ENCODE measurements at regions not wholly inside any gene's neighbourhood (a gene's known extent, or its start where the extent isn't known, plus 50 kb on each side); places are given as distances from the start of the nearest gene placed in this dataset.

DNA sequence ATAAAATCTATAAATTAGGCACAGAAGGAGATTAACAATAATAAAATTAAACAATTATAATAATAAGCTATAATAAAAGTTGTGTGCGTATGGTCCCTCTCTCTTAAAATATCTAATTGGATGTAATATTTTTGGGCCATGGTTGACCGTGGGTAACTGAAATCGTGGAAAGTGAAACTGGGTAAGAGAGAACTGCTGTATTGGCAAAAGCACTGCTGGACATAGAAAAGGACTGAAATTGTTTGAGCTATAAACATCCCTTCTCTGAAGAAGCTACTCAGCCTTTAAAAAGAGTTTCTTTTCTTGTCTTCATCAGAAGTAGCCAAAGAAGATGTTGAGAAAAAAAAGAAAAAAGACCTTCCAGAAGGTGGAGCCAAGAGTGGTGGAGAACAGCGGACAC is 379.4 kb downstream of the ZNF521 start:
- Histone ChIP-seq H3K27ac (ENCODE audit: insufficient read length, low read depth, low read length) (no peak overlapping the region), H3K18ac (ENCODE audit: insufficient read length, low read depth, low read length) (no peak overlapping the region), H3K23ac (ENCODE audit: insufficient read length, low read depth, low read length) (no peak overlapping the region), H4K5ac (ENCODE audit: insufficient read length, low read depth, low read length) (no peak overlapping the region), H4K8ac (replicated peaks; ENCODE audit: insufficient read length, low read depth, low read length) (no peak overlapping the region), H3K79me1 (ENCODE audit: insufficient read depth, low read depth, low read length, poor library complexity, severe bottlenecking) (no peaks in the 10 kb centered on the region), H2BK20ac (ENCODE audit: low read depth, low read length, poor library complexity, severe bottlenecking) (no peak overlapping the region), H3K9me3 (ENCODE audit: control insufficient read depth, low read depth, low read length) (no peaks in the 10 kb centered on the region), H2BK12ac (ENCODE audit: insufficient read length, low read depth, low read length) (no peak overlapping the region), H3K56ac (ENCODE audit: insufficient read length, low read depth, low read length) (no peak overlapping the region), H4K20me1 (ENCODE audit: control insufficient read depth, insufficient read depth, insufficient read length) (no peaks in the 10 kb centered on the region), H2AK5ac (ENCODE audit: insufficient read length, low read length) (no peak overlapping the region), H3K79me2 (ENCODE audit: insufficient read depth, low read length) (no peaks in the 10 kb centered on the region), H4K91ac (ENCODE audit: insufficient read length, low read depth, low read length) (no peak overlapping the region), H2AFZ (ENCODE audit: low read length) (no peak overlapping the region), H3K4me1 (ENCODE audit: insufficient read depth, low read length) (no peaks in the 10 kb centered on the region), H3K27me3 (ENCODE audit: insufficient read depth, low read length) (no peaks in the 10 kb centered on the region), H3K9ac (ENCODE audit: extremely low read depth, insufficient read length, low read length) (no peak overlapping the region), H2BK5ac (ENCODE audit: insufficient read length, low read length) (no peak overlapping the region), H2BK120ac (ENCODE audit: low read depth, low read length, poor library complexity, severe bottlenecking) (no peak overlapping the region), H3K4ac (ENCODE audit: low read depth, low read length) (no peak overlapping the region), H2BK15ac (ENCODE audit: low read depth, low read length) (no peak overlapping the region), H3K14ac (ENCODE audit: insufficient read depth, low read length) (no peak overlapping the region), H3K23me2 (ENCODE audit: insufficient read length, low read depth, low read length, poor library complexity, severe bottlenecking) (no peaks in the 10 kb centered on the region), H3K4me2 (ENCODE audit: insufficient read depth, insufficient read length, low read length) (no peak overlapping the region), H3T11ph (ENCODE audit: low read length) (no peak overlapping the region)
- Mint-ChIP-seq H3K27ac (no peak overlapping the region), H3K9me3 (peaks cover 0 to 3% of the 10 kb centered on the region in 2 experiments; a peak in 1 of 5 replicates), H3K36me3 (ENCODE audit: insufficient read depth in 1 of 3, low read depth in 3 of 3) (no peaks in the 10 kb centered on the region; a peak in 2 of 7 replicates), H3K4me1 (peaks cover 8 to 20% of the 10 kb centered on the region in 2 experiments), H3K27me3 (ENCODE audit: low read depth) (peaks cover 4% of the 10 kb centered on the region), H3K4me3 (no peak overlapping the region)
- no CpG with 5 or more reads among the region's 4 CpGs for WGBS (ENCODE audit: extremely low coverage, insufficient read length, low lambda C conversion rate)
- TF ChIP-seq, protein P1, sequence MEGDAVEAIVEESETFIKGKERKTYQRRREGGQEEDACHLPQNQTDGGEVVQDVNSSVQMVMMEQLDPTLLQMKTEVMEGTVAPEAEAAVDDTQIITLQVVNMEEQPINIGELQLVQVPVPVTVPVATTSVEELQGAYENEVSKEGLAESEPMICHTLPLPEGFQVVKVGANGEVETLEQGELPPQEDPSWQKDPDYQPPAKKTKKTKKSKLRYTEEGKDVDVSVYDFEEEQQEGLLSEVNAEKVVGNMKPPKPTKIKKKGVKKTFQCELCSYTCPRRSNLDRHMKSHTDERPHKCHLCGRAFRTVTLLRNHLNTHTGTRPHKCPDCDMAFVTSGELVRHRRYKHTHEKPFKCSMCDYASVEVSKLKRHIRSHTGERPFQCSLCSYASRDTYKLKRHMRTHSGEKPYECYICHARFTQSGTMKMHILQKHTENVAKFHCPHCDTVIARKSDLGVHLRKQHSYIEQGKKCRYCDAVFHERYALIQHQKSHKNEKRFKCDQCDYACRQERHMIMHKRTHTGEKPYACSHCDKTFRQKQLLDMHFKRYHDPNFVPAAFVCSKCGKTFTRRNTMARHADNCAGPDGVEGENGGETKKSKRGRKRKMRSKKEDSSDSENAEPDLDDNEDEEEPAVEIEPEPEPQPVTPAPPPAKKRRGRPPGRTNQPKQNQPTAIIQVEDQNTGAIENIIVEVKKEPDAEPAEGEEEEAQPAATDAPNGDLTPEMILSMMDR (conservative IDR thresholded peaks at IDR 0.05), result no peak
- no peak for DNase-seq
